ENCODE measurements at regions not wholly inside any gene's neighbourhood (a gene's known extent, or its start where the extent isn't known, plus 50 kb on each side); places are given as distances from the start of the nearest gene placed in this dataset.
"Not testable (repeated sequence)": the region's sequence is repeated elsewhere in the genome, so short reads cannot be mapped to it uniquely, and the experiment has no call there.

DNA sequence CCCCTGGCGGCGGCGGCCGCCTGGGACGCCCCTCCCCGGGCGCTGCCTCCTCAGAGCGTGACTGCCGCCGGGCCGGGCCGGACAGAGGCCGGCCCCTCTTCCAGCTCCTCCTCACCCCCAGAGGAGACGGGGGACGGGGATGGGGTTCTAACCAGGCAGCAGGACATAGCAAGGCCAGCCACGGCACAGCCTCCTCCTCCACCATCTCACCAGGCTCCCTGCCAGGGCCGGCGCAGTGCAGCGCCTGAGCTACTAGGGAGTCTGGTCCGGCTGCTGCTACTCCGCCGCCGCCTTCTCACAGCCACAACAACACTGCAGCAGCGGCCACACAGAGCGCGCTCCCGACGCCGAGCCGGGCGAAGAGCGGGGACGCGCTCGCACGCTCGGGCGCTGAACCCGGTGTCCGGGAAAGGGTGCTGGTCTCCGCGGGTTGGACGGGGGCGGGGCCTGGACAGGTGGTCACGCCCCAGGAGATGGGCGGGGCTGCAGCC is 112.3 kb downstream of the POTEC start:
- TF ChIP-seq ESRRA (IDR thresholded peaks at IDR 0.05; ENCODE audit: borderline replicate concordance, low read depth); ATF1 (CRISPR knock-in tag; IDR thresholded peaks at IDR 0.05); ATF1 (tag; IDR thresholded peaks at IDR 0.05); POLR2A (conservative IDR thresholded peaks at IDR 0.05); TAF7 (tag; IDR thresholded peaks at IDR 0.05); KLF1 (tag; IDR thresholded peaks at IDR 0.05): not testable (repeated sequence)
- TF ChIP-seq, protein P1, sequence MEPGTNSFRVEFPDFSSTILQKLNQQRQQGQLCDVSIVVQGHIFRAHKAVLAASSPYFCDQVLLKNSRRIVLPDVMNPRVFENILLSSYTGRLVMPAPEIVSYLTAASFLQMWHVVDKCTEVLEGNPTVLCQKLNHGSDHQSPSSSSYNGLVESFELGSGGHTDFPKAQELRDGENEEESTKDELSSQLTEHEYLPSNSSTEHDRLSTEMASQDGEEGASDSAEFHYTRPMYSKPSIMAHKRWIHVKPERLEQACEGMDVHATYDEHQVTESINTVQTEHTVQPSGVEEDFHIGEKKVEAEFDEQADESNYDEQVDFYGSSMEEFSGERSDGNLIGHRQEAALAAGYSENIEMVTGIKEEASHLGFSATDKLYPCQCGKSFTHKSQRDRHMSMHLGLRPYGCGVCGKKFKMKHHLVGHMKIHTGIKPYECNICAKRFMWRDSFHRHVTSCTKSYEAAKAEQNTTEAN (CRISPR knock-in tag; IDR thresholded peaks at IDR 0.05): not testable (repeated sequence)

Data from K562 (cell line).